ENCODE measurements at regions not wholly inside any gene's neighbourhood (a gene's known extent, or its start where the extent isn't known, plus 50 kb on each side); places are given as distances from the start of the nearest gene placed in this dataset.
"Not testable (repeated sequence)": the region's sequence is repeated elsewhere in the genome, so short reads cannot be mapped to it uniquely, and the experiment has no call there.

- DNase-seq = no peak
Measured at GRCh38 chr22:22946131-22946530, 58.5 kb downstream of the IGLL5 start.

DNA sequence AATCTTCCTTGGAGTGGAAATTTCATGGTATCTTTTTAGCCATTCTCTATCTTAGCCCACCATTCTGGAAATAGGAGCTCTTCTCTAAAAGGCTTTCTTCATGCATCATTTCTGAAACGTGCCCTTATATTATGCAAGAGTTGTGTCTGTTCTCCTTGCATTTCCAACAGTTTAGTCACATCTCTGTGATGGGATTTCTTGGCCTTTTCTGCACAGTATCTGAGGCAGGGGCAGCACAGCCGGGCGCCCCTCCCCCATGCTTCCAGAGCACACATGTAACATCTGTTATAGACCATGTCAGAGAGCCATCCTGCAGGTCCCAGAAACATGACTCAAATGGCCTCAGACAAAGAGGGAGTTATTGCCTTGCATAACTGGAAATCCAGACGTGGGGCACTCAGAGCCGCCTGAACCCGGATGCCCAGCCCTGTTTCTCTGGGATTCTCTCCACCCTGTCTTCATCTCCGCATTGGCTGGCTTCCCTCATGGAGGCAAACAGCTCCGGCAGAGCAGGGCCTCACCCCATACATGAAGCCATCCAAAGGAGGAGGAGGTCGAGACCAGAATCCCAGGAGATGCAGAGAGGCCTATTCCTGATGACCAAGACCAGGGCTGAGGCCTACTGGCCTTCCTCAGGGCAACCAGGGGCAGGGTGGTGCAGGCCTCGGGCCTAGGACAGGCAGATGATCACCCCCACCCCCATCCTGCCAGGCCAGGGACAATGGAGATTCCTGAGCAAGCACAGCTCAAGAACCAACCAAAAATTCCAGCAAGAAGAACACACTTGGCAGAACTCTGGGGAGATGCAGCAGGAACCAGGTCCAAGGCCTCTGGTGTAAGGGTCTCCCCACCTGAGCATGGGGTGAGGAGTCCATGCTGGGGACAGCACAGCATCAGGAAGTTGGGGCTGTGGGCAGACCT lies 61.3 kb downstream of the IGLL5 start:
- peak in 1 of 4 experiments; percentile 25 for DNase-seq

DNA sequence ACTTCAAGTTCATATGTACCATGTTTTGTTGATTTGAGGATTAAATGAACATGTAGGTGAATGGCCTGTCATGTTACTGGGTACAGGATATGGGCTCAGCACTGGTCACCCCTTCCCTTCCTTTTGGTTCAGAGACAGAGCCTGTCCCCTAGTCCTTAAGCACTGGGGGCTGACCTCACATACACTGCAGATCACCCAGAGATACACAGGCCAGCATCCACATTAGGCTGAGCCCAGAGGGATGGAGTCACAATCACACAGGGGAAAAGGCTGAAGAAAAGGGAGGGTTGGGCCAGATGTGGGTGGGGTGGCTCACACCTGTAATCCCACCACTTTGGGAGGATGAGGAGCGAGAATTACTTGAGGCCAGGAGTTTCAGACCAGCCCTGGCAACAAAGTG lies 62.3 kb downstream of the IGLL5 start:
- DNase-seq = no peak

GRCh38 chr22:22951035-22951434 lies 63.4 kb downstream of the IGLL5 start:
- DNase-seq = no peak

- peak in 1 of 4 experiments; percentile 30 for DNase-seq
Measured at GRCh38 chr22:22952531-22953280, 65.1 kb downstream of the IGLL5 start.

DNA sequence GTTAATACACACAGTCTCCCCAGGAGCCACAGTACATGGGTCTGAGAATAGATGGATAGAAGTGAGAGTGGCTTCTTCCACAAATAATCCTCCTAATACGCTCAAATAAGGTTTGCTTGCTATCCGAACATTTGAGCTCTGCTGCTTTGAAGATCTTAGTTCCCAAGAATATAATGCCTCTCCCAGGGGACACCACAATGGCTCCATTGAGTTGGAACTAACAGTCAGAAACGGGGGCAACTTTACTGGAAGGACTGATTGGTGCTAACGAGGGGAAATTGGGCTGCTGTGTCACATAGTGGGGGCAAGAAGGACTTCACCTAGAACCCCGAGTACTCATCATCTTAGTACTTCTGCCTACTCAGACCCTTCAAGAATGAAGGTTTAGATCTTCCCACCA lies 66.2 kb downstream of the IGLL5 start:
- DNase-seq = no peak

DNA sequence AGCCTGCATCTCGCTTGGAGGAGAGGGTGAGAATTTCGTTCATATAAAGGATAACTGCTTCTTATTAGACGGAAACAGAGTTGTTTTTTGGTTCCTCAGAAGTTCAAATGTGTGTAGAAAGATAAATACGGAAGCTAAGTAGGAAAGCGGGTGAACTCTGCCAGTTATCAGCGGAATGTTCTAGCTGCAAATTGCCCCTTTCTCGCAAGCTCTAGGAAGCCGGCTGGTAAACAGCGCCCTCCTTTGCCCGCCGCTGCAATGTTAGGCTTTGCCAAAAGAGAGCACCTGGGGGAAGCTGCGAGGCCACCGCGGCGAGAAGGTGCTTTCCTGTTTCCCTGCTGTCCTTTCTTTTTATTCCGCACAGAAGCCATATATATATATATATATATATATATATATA lies 67.0 kb downstream of the IGLL5 start:
- peak; percentile 28 to 64 (median 54) for DNase-seq

GRCh38 chr22:22955276-22955798 lies 67.7 kb downstream of the IGLL5 start:
- DNase-seq = no peak

DNA sequence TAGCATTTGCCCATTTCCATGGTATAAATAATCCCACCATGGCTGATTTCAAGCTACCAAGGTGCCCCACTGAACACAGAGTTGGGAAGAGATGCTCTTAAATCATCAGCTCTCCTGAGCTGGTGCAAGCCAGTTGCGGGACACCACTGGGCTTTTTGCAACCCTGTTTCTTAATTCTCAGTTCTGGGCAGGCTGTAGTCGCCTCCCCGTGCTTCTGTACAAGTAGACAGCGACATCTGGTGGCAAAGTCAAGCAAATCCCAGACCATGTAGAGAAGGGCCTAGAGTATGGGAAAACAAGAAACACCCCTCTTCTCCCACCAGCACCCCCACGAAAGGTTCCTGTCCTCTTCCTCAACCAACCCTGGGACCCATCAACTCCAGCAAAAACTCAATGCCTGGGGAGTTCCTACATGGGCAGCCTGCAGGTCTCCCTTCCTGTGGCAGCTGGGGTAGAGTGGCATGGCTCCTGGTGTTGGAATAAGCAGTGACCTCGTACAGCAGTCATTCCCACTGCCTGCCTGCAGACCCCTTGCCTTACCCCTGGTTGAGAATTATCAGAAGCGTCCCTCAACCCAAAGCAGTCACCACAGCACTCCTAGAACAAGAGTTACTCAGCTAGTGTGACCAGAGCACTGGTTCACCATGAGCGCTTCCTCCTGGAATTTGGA lies 68.4 kb downstream of the IGLL5 start:
- DNase-seq = peak; percentile 78 to 91 (median 82)

DNA sequence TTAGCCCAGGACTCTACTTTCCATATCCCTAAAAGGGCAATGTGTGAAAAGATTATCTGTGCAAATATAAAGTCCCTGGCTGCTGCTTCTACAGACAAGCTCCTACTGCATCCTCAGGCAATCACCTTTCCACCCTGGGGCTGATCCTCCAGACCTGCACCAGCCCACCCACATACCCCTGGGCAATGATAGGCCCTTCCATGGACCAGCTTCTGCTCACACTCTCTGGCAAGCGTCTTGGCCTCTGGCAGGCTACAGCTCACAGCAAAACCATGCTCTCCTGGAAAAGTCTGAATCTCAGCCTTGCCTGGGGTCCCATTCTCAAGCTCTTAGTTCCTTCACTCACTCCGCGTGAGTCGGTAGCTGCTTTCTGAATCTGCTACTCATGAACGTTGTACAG lies 69.5 kb downstream of the IGLL5 start:
- no peak for DNase-seq

- no peak for DNase-seq
Measured at GRCh38 chr22:22958621-22959020, 71.0 kb downstream of the IGLL5 start.

- DNase-seq = peak; percentile 68 to 83 (median 74)
Measured at GRCh38 chr22:22959147-22959827, 71.7 kb downstream of the IGLL5 start.

- DNase-seq = no peak
Measured at GRCh38 chr22:22960307-22960706, 72.7 kb downstream of the IGLL5 start.

DNA sequence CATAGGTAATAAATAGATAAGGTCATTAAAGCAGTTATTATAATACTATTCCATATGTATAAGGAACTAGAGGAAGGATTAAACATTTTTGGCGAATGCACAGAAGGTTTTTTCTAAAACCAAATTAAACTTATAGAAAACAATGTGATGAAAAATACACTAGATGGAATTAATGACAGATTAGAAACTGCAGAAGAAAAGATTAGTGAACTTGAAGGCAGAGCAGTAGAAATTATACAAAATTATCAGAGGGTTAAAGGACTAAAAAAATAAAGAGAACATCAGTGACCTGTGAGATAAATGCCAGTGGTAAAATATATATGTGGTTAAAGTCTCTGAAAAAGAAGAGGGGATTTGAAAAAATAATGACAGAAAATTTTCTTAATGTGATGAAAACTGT lies 74.0 kb downstream of the IGLL5 start:
- DNase-seq = no peak

DNA sequence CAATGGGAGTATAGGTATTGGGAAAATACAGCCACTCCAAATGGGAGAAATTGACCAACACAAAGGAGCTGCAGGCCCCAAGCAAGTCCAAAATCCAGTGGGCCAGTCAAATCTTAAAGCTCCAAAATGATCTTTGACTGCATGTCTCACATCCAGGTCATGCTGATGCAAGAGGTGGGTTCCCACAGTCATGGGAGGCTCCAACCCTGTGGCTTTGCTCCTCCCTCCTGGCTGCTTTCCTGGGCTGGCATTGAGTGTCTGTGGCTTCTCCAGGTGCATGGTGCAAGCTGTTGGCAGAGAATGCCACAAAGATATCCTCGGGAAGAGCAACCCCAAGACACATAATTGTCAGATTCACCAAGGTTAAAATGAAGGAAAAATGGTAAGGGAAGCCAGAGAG lies 80.8 kb downstream of the IGLL5 start:
- no peak for DNase-seq

- not testable (repeated sequence) for DNase-seq
Measured at GRCh38 chr22:22972605-22973004, 85.0 kb downstream of the IGLL5 start.

GRCh38 chr22:22973336-22973735 lies 85.7 kb downstream of the IGLL5 start:
- DNase-seq = no peak

DNA sequence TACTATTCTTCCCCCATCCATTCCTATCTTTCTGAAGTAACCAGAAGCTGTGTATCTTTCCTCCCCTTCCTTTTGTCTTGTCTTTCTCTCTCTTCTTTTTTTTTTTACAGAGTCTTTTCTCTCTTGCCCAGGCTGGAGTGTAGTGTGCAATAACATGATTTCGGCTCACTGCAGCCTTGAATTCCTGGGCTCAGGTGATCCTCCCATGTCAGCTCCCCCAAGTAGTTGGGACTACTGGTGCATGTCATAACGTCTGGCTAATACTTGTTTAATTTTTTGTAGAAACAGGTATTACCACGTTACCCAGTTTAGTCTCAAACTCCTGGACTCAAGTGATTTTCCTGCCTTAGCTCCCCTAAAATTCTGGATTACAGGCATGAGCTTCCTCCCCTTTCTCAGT lies 86.5 kb downstream of the IGLL5 start:
- DNase-seq = no peak

DNA sequence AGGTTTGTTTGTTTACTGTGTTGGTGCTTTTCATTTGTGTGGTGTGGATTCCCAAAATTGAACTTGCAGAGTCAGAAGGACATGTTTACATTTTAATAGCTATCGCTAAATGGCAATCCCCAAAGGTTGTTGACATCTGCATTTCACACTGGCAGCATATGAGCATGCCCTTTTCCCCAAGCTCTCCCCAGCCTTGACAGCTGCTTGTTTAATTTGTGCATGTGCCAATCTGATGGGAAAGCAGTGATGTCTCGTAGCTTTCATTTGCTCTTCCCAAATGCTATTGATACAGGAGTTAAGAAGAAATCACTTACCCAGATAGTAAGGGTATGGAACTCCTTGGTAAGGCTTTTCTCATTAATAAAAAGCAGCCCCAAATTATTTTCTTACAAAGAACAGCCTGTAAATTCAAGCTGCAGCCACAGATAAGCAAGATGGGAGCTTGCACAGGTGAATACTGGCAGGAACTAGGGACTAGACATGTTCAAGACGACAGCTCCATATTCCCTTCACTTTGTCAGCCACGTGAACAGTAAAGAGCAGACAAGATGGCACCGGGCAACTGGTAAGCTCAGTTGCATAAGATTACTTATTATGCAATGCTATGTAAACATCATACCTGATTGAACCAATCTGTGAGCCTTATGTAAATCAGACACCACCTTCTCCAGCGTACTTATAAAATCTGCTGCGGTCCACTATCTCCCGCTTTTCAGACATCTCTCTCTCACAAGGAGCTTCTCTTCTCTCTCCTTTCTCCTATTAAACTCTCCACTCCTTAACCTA lies 87.4 kb downstream of the IGLL5 start:
- DNase-seq = no peak

GRCh38 chr22:22976033-22976922 lies 88.7 kb downstream of the IGLL5 start:
- no peak for DNase-seq

Measured in suppressor macrophage (primary cell).